ENCODE measurements at regions not wholly inside any gene's neighbourhood (a gene's known extent, or its start where the extent isn't known, plus 50 kb on each side); places are given as distances from the start of the nearest gene placed in this dataset.

- H3K9me3 Mint-ChIP-seq = peaks cover 6 to 17% of the 10 kb centered on the region in 2 donors
Observed at GRCh38 chr10:16361086-16361485, 75.7 kb upstream of the PTER start.

GRCh38 chr10:16363741-16364140 lies 73.1 kb upstream of the PTER start:
- DNase-seq (ENCODE audit: low spot score in 2 of 2) = no peak
- Mint-ChIP-seq H3K36me3 (no peaks in the 10 kb centered on the region), H3K9me3 (peaks cover 6 to 14% of the 10 kb centered on the region in 2 donors), H3K27ac (no peak overlapping the region)
- no peak for ATAC-seq

More at GRCh38 chr10:16361086-16361485, 75.7 kb upstream of the PTER start:
- no peak for ATAC-seq
- H3K27ac Mint-ChIP-seq = peak overlapping the region in 1 of 2 donors; percentile 10
- H3K36me3 Mint-ChIP-seq = no peaks in the 10 kb centered on the region
- DNase-seq (ENCODE audit: low spot score in 2 of 2) = no peak

GRCh38 chr10:16367621-16368292 lies 69.1 kb upstream of the PTER start:
- no peak overlapping the region for H3K27ac Mint-ChIP-seq

GRCh38 chr10:16381083-16381482 lies 55.7 kb upstream of the PTER start:
- DNase-seq (ENCODE audit: low spot score in 2 of 2) = no peak
- Mint-ChIP-seq H3K9me3 (no peaks in the 10 kb centered on the region), H3K27ac (no peak overlapping the region), H3K36me3 (no peaks in the 10 kb centered on the region)
- ATAC-seq = no peak

More at GRCh38 chr10:16367621-16368292, 69.1 kb upstream of the PTER start:
- DNase-seq (ENCODE audit: low spot score in 2 of 2) = no peak
- no peak for ATAC-seq
- Mint-ChIP-seq H3K9me3 (no peaks in the 10 kb centered on the region), H3K36me3 (no peaks in the 10 kb centered on the region)

GRCh38 chr10:16384021-16384420 lies 52.8 kb upstream of the PTER start:
- no peak for ATAC-seq
- Mint-ChIP-seq H3K27ac (no peak overlapping the region), H3K36me3 (no peaks in the 10 kb centered on the region), H3K9me3 (no peaks in the 10 kb centered on the region)
- no peak for DNase-seq (ENCODE audit: low spot score in 2 of 2)

GRCh38 chr10:16386855-16387254 lies 50.0 kb upstream of the PTER start:
- H3K27ac Mint-ChIP-seq = no peak overlapping the region
- no peaks in the 10 kb centered on the region for H3K36me3 Mint-ChIP-seq
- ATAC-seq (no peak), DNase-seq (ENCODE audit: low spot score in 2 of 2) (no peak)
- H3K9me3 Mint-ChIP-seq = no peaks in the 10 kb centered on the region
